GM10248 (cell line): ENCODE measurements at regions not wholly inside any gene's neighbourhood (a gene's known extent, or its start where the extent isn't known, plus 50 kb on each side); places are given as distances from the start of the nearest gene placed in this dataset.

Source experiments
- CTCF ChIA-PET: fragments of 300-600 bp; sonication (Branson Sonifier 250); formaldehyde crosslinking; extraction: SDS; loops from one replicate; lab custom pipeline; 2021; ENCODE audit warnings: antibody characterized with exemption; lab: Yijun Ruan, JAX
- POLR2A ChIA-PET: fragments of 350-650 bp; sonication (Branson Sonifier 250); formaldehyde crosslinking; extraction: SDS; loops from one replicate; lab custom pipeline; 2020; ENCODE audit warnings: antibody characterized with exemption; lab: Yijun Ruan, JAX
- DNase-seq: peaks from one replicate; pipeline ENCODE4 v3.0.0; 2012; ENCODE audit errors: extremely low spot score
- CTCF ChIP-seq: IDR thresholded peaks from 2 replicates; pipeline ENCODE4 v1.5.1; 2012; ENCODE audit warnings: mild to moderate bottlenecking, low read depth; ENCODE audit errors: extremely low read depth, missing control alignments, control extremely low read depth

- CTCF ChIA-PET: interaction anchor here (1.8 kb wide), 1 partner anchor 12 kb away, joined by 5 read pairs; no protein-coding TSS in a partner anchor
- no peak for DNase-seq
- POLR2A ChIA-PET: no interaction called here
- TF ChIP-seq CTCF: no peak
Measured at GRCh38 chr16:80167657-80168390, 373.0 kb upstream of the DYNLRB2 start.

- CTCF ChIA-PET: no interaction called here
- no peak for TF ChIP-seq CTCF
- POLR2A ChIA-PET: no interaction called here
- DNase-seq: no peak
Measured at GRCh38 chr16:80166082-80166481, 374.7 kb upstream of the DYNLRB2 start.

GRCh38 chr16:80164966-80165550 lies 375.7 kb upstream of the DYNLRB2 start:
- ChIA-PET POLR2A (no interaction called here), CTCF (interaction anchor here (1.0 kb wide), 1 partner anchor 8 kb away, joined by 3 read pairs; no protein-coding TSS in a partner anchor)
- no peak for DNase-seq
- TF ChIP-seq CTCF: no peak

GRCh38 chr16:80163339-80163738 lies 377.5 kb upstream of the DYNLRB2 start:
- no peak for DNase-seq
- no peak for TF ChIP-seq CTCF
- CTCF ChIA-PET: no interaction called here
- POLR2A ChIA-PET: no interaction called here

- POLR2A ChIA-PET: no interaction called here
- no peak for DNase-seq
- TF ChIP-seq CTCF: no peak
- CTCF ChIA-PET: no interaction called here
Measured at GRCh38 chr16:80161799-80162739, 378.7 kb upstream of the DYNLRB2 start.

- ChIA-PET CTCF (no interaction called here), POLR2A (no interaction called here)
- no peak for TF ChIP-seq CTCF
- no peak for DNase-seq
Measured at GRCh38 chr16:80158766-80159165, 382.0 kb upstream of the DYNLRB2 start.
